Eye (tissue), 1 donor: ENCODE measurements at regions not wholly inside any gene's neighbourhood (a gene's known extent, or its start where the extent isn't known, plus 50 kb on each side); places are given as distances from the start of the nearest gene placed in this dataset.

ENCODE experiments used
- DNase-seq: peaks from one replicate; pipeline ENCODE4 v3.0.0-alpha.2; 2015

DNA sequence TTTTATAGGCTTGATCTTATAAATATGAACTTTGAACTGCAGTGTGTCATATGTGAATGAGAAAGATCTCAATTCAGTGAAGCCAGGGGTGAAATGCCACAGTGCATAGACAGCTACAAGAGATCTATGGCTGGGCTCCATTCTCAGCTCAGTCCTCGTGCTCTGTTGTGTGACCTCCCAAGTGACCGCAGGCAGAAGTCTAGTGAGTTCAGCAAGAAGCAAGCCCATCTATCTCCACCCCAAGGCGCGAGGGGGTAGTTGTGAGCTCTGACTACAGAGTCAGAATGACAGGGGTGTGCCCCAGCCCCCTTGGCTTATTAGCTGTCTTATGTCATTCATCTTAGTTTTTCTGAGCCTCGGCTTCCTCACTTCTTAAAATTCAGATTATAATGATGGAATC lies 378.3 kb downstream of the FBXW7 start:
- DNase-seq = no peak

- no peak for DNase-seq
Measured at GRCh38 chr4:152156442-152156841, 379.4 kb downstream of the FBXW7 start.

DNA sequence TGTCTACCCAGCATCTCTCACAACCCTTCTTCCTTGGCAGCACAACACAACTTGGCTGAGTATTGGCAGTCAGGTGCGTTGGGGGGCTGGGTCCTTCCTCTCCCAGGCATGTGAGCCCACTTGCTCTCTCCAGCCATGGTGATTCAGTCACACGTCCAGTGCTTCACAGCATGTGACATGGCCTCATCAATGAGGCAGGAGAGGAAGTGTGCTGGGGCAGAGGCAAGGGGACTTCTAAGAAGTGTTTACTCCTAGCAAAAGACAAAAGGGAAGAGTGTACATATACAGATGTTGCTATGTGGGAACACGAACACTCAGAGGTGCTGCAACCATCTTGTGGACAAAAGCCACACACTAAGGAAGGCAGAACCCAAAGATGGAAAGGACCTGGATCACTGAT lies 380.8 kb downstream of the FBXW7 start:
- DNase-seq = no peak

DNA sequence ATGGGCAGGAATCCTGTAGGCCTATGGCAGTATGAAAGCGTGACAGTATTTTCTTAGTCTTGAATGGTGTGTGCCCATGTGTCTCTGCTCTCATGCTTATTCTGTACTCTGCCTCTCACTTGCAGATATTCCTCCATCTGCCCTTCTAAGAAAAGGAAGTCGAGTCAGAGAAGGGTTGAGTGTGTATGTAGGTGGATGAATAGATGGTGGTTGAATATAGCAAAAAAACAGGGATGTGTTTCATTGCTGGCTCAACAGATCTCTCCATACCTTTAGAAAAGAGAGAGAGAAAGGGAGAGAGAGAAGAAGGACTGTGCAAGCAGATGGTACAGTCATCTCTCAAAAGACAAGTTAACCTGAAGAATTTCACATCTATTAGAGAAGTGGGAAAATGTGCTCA lies 381.5 kb downstream of the FBXW7 start:
- no peak for DNase-seq

DNA sequence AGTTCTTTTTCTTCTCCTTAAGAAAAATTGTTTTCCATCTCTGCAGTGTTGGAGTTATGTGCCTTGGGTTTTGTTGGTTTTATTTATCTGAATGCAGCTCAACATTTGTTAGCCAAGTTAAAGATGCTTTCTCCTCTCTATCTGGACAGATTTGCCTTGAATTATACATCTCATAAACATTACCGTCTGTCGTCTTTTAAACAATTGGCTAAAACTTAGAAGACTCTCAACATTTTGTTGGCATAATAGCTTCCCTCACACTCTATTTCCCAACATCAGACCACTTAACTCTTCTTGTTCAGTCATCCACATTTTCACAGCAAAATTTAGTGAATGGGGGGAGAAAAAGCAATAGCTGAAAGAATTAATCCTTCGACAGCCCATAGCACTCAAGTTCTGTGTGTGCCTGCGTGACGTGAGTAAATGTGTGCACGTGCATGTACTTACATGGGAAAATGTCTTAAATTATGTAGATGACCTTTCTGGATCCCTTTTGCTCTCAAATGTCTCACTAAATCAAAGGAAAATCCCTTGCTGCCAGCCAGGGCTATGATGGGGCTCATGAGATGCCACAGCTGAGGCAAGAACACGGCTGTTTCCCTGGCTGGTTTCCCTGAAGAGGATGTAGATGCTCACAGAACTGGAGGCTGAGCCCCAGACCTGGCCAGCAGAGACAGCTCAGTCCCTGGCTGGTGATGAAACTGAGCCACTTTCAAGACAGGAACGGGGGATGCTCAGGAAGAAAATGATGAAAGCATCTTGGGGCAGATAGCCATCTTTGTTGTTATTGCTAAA lies 382.2 kb downstream of the FBXW7 start:
- no peak for DNase-seq

DNA sequence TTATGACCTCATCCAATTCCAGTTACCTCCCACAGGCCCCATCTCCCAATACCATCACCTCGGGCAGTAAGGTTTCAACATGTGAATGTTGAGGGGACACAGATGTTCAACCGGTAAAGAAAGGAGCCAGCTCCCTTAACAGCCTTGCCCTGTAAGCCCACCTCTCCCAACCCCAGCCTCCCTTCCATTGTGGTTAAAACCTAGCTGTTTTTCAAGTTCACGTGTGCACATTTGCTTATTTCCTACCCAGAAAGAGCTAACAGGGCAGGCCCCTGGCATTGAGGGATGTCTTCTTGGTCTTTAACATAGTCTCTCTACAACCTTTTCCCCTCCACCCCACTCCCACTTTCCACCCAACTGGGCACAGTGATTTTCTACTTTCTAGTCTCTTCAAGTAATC lies 385.7 kb downstream of the FBXW7 start:
- no peak for DNase-seq

DNA sequence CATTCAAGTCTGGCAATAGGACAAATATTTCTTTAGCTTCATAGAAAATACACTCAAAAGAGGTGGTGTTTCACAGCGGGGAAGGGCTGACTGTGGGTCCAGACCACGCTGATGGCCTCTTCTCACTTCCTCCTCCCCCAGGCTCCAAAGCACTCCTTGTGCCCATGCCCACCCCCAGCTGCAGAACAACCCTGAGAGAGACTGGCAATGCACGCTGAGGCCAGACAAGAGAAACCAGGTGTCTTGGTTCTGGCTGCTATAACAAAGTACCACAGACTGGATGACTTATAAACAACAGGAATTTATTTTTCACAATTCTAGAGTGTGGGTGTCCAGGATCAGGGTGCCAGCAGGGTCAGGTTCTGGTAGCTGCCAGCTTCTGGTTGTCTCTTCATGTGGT lies 386.1 kb downstream of the FBXW7 start:
- DNase-seq = no peak

- no peak for DNase-seq
Measured at GRCh38 chr4:152148057-152148456, 387.2 kb upstream of the GATB start.

DNA sequence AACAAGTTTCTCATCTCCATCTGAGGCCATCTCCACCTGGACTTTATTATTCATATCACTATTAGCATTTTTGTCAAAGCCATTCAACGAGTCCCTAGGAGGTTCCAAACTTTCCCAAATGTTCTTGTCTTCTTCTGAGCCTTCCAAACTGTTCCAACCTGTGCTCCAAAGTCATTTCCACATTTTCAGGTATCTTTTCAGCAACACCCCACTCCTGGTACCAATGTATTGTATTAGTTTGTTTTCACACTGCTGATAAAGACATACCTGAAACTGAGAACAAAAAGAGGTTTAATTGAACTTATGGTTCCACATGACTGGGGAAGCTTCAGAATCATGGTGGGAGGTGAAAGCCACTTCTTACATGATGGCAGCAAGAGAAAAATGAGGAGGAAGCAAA lies 385.4 kb upstream of the GATB start:
- DNase-seq = no peak

DNA sequence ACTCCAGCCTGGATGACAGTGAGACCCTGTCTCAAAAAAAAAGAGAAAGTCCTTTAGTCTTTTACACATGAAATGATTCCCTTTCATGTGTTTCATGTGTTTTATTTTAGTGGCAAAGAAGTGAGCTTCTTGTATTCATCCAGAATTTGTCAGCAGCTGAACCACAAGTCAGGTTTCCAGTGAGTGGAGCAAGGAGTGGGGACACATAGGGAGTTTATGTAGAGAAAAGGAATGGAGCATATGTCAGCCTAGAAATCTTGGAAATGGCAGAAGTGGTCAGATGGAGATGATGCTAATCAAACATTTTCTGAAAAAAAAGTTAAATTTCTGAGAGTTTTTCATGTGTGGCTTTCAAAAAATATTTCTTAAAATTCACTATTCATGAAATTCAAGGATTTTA lies 383.0 kb upstream of the GATB start:
- DNase-seq = no peak

GRCh38 chr4:152138451-152138850 lies 377.6 kb upstream of the GATB start:
- no peak for DNase-seq

GRCh38 chr4:152132776-152133175 lies 372.0 kb upstream of the GATB start:
- no peak for DNase-seq

GRCh38 chr4:152128356-152128755 lies 367.5 kb upstream of the GATB start:
- no peak for DNase-seq

DNA sequence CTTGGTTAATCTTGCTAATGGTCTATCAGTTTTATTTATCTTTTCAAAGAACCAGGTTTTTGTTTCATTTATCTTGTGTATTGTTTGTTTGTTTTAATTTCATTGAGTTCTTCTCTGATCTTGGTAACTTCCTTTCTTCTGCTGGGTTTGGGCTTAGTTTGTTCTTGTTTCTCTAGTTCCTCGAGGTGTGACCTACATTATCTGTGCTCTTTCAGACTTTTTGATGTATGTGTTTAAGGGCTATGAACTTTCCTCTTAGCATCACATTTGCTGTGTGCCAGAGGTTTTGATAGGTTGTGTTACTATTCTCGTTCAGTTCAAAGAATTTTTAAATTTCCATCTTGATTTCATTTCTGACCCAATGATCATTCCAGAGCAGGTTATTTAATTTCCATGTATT lies 365.4 kb upstream of the GATB start:
- DNase-seq = no peak

GRCh38 chr4:152118819-152119553 lies 358.2 kb upstream of the GATB start:
- no peak for DNase-seq

- no peak for DNase-seq
Measured at GRCh38 chr4:152117933-152118507, 357.2 kb upstream of the GATB start.

DNA sequence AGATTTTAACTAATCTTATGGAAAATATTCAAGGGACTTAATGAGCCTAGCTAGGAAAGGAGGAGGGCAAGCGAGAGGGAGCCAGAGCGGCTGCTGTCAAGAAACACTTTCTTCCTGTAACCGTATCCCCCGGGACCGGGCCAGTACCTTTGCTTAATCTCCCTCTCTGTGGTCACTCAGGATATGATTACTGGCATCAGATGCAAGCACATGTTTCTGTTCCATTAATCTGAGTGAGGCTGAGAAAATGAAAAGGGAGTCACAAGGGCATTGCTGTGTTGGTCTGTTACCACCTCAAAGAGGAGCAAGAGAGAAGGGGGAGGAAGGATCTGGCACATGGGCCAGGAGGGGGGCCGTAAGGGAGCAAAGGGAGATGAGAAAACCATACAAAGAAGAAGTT lies 356.7 kb upstream of the GATB start:
- no peak for DNase-seq

DNA sequence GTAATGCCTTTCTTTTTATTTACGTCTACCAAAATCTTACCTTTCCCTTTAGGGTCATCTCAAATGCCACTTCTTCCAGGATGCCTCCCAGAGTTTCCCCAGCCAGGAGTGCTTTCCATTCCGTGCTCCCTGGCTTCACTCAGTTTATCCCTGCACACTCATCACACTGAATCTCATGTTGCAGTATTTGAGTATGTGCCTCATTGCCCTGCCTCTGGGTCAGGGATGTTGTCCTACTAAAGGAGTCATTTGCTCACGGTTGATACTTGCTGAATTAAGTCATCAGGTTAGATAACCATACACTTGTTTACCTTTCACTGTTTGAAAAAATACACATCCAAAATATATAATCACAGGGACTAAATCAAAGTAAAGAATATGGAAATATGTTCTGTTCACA lies 356.2 kb upstream of the GATB start:
- DNase-seq = no peak

GRCh38 chr4:152115794-152116193 lies 355.0 kb upstream of the GATB start:
- DNase-seq = no peak

- no peak for DNase-seq
Measured at GRCh38 chr4:152115118-152115517, 354.3 kb upstream of the GATB start.

- DNase-seq = no peak
Measured at GRCh38 chr4:152114562-152114961, 353.8 kb upstream of the GATB start.

DNA sequence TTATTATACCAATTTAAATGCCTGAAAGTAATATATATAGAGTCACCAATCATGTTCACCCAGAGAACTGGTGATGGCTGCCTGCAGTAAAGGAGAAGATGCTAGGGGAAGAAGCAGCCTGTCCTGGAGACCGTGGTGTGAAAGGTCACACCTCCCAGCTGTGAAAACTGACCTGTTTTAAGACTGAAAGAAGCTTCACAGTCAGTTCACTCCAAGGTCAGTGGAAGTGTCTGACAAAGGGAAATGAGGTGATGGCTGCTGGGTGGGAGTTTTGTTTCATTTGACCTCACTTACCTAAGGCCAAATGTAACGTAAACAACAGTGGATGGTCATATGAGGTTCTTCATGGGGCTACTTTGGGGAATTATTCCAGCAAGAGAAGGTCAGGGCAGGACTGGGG lies 352.1 kb upstream of the GATB start:
- no peak for DNase-seq

DNA sequence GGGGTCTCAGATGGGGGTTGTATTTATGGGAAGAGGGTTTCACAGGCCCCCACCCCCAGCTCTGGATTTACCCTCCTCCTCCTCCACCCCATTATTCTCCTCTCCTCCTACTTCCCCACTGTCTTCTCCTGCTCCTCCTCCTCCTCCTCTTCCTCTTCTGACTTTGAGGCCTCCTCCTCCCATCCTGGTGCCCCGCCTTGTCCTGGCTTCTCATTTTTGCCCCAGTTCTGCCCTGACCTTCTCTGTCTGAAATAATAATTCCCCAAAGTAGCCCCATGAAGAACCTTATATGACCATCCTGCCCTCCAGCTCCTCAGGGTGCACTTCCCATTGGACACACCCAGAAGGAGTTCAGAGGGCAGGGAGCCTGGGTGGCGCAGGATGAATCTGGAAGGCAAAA lies 351.4 kb upstream of the GATB start:
- DNase-seq = no peak

DNA sequence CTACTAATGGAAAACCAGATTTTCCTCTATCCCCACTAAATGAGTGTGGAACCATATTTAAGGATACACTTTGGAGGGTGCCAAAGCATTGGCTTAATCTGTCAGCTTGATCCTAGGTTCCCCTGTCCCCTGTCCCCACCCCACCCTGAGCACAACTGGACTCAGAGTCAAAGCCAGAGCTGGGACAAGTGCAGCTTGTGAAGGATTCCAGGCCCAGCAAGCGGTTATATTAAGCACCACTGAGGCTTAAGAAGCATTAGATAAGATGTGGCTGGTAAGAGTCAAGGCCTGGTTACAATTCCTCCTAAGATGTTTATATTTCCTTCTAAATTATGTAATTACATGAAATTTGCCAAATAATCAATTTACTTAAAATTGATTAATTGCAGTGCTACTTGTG lies 350.0 kb upstream of the GATB start:
- no peak for DNase-seq
